NCI-H345 (cell line): ENCODE measurements at regions not wholly inside any gene's neighbourhood (a gene's known extent, or its start where the extent isn't known, plus 50 kb on each side); places are given as distances from the start of the nearest gene placed in this dataset.
"Not testable (repeated sequence)": the region's sequence is repeated elsewhere in the genome, so short reads cannot be mapped to it uniquely, and the experiment has no call there.

Experiments used
- DNase-seq: peaks from one replicate; lab custom pipeline; 2025; lab: John Stamatoyannopoulos, UW

DNA sequence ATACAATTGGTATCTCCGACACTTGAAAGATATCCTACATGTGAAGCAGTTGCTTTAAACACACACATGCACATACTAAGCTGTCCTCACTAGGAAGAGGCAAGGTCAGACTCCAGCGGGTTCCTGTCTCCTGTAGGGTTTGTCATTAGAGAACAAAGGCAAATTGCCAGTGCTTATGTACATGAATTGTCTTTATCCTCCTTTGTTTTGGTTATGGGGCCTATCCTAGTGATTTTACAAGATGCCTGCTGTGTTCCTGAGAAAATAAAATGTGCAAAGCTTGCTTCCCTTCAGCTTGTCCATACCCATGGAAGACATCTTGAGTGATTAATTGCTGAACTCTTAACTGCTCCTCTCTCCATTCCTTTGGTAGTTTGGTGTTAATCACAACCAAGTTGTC lies 86.7 kb upstream of the SLC39A10 start:
- DNase-seq = no peak

DNA sequence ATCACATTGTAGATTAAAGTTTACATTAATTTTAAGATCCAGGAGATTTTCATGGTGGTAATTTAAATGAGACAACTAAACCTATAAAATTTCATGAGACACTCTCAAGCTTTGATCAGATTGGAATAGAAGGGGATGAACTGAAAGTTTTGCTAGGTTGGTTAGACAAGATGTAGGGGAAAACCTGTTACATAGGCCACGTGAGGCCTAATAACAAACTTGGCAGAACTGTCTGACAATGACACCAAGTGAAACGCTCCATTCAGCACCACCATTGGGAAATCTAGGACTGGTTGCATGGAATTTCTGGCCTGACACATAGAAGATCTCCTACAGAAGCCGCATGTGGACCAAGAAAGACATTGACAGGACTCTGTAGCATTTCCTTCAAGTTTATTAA lies 87.8 kb upstream of the SLC39A10 start:
- no peak for DNase-seq

- DNase-seq = not testable (repeated sequence)
Observed at GRCh38 chr2:195564625-195565135, 92.3 kb upstream of the SLC39A10 start.

- DNase-seq = no peak
Observed at GRCh38 chr2:195563857-195564512, 93.0 kb upstream of the SLC39A10 start.

- no peak for DNase-seq
Observed at GRCh38 chr2:195562570-195563566, 94.2 kb upstream of the SLC39A10 start.

- no peak for DNase-seq
Observed at GRCh38 chr2:195561116-195561921, 95.7 kb upstream of the SLC39A10 start.

DNA sequence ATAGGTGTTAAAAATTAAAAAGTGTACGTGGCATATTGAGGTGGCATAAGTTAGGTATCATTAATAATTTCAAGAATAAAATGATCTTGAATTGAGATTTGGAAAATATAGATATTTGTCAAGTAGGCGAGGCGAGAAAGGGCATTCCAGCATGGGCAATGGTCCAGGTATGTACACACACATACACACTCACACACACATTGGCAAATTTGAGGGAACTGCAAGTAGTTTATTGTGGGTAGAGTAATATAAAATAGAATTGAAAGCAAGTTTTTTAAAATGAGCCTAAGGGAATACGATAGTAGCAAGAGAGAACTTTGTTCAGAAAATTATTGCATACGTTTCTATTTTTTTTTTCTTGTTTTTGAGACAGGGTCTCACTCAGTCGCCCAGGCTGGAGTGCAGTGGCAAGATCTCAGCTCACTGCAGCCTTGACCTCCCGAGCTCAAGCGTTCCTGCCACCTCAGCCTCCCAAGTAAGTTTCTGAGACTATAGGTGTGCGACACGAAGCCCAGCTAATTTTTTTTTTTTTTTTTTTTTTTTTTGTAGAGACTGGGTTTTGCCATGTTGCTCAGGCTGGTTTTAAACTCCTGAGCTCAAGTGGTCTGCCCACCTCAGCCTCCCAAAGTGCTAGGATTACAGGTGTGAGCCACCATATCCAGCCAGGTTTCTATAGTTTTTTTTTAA lies 96.7 kb upstream of the SLC39A10 start:
- no peak for DNase-seq

- DNase-seq = no peak
Observed at GRCh38 chr2:195559431-195559914, 97.6 kb upstream of the SLC39A10 start.

- DNase-seq = no peak
Observed at GRCh38 chr2:195555971-195556370, 101.1 kb upstream of the SLC39A10 start.

- DNase-seq = no peak
Observed at GRCh38 chr2:195552581-195552980, 104.4 kb upstream of the SLC39A10 start.

DNA sequence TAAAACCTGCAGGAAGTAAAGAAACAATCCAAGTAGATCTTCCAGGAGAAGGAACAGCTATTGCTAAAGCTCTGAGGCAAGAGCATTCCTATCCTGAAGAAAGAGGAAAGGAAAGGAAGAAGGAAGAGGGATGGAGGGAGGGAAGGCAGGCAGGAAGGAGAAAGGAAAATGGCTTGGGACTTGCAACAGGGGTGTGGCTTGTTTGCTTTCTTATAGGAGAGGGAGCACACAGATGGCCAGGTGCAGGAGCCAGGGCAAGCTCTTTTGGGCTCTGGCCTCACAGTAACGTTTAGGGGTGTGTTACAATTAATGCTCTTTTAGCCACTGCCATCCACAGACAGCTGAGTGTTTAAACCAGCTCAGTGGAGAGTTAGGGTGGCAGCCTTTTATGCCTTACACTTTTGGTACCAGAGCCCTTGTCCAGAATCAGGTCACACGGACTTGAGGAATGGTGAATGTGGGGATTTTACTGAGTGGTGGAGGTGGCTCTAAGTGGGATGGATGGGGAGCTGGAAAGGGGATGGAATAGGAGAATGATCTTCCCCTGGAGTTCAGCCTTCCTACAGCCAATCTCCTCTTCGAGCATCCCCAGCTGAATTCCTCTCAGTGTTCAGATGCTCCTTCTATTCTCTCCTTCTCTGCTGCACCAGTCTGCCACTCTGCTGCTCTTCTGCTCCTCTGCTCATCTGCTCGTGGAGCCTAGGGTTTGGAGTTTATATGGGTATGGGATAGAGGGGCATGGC lies 108.7 kb upstream of the SLC39A10 start:
- no peak for DNase-seq

DNA sequence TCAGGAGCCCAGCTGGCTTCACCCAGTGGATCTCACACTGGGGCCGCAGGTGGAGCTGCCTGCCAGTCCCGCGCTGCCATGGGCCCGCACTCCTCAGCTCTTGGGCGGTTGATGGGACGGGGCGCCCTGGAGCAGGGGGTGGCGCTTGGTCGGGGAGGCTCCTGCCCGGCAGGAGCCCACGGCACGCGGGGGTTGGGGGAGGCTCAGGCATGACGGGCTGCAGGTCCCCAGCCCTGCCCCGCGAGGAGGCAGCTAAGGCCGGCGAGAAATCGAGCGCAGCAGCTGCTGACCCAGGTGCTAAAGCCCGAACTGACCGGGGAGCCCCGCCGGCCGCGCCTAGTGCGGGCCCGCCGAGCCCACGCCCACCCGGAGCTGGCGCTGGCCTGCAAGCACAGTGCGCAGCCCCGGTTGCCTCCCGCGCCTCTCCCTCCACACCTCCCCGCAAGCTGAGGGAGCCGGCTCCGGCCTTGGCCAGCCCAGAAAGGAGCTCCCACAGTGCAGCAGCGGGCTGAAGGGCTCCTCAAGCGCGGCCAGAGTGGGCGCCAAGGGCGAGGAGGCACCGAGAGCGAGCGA lies 109.7 kb upstream of the SLC39A10 start:
- DNase-seq = not testable (repeated sequence)

- DNase-seq = no peak
Observed at GRCh38 chr2:195545811-195546210, 111.2 kb upstream of the SLC39A10 start.

- no peak for DNase-seq
Observed at GRCh38 chr2:195543902-195544894, 112.8 kb upstream of the SLC39A10 start.

GRCh38 chr2:195543063-195543462 lies 114.0 kb upstream of the SLC39A10 start:
- DNase-seq = no peak

GRCh38 chr2:195542067-195542466 lies 115.0 kb upstream of the SLC39A10 start:
- DNase-seq = no peak

DNA sequence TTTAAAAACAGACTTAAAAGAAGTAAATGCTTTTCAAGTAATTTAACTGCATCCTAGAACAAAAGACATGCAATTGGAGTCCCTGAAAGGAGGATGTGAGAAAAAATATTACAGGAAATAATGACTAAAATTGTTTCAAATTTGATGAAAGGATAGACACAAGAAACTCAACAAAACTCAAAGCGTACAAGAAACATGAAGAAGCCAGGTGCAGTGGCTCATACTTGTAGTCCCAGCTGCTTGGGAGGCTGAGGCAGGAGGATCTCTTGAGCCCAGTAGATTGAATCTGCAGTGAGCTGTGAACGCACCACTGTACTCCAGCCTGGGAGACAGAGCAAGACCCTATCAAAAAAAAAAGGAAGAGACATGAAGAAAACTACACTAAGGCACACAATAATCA lies 118.1 kb upstream of the SLC39A10 start:
- DNase-seq = no peak

DNA sequence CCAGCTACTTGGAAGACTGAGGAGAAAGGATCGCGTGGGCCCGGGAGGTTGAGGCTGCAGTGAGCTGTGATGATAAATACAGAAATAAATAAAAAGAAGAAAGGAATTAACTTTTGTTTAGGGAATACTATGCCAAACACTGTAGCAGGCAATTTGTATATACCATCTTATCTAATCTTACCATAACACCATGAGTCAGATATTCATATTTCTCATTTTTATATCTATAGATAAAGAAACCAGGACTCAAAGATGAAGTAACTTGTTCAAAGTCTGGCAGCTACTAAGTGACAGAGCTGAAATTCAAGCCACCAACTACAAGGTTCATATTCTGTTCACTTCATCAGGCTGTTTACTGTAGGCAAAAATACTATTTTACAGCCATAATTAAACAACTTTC lies 119.2 kb upstream of the SLC39A10 start:
- no peak for DNase-seq

DNA sequence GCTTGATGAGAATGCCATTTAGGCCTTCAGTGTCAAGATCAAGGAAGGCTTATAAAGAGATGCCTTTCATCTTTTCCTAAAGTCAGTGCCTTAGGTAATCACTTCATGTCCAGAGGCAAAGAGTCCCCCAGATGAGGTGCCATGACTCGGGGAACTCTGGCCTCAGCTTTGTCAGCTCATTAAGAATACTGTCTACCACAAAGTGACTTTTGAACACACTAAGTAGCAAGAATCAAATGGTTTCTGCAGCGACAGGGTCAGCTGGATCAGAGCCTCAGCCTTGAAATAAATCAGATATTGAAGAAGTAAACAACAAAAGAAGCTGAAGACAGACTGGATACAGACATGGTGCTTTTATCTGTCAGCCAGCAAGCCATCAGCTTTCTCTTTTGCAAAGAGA lies 120.1 kb upstream of the SLC39A10 start:
- no peak for DNase-seq
